Fibroblast of skin of right quadriceps (primary cell): ENCODE measurements at regions not wholly inside any gene's neighbourhood (a gene's known extent, or its start where the extent isn't known, plus 50 kb on each side); places are given as distances from the start of the nearest gene placed in this dataset.

Source experiments
- DNase-seq: peaks from one replicate; pipeline ENCODE4 v3.0.0-alpha.2; 2013

DNA sequence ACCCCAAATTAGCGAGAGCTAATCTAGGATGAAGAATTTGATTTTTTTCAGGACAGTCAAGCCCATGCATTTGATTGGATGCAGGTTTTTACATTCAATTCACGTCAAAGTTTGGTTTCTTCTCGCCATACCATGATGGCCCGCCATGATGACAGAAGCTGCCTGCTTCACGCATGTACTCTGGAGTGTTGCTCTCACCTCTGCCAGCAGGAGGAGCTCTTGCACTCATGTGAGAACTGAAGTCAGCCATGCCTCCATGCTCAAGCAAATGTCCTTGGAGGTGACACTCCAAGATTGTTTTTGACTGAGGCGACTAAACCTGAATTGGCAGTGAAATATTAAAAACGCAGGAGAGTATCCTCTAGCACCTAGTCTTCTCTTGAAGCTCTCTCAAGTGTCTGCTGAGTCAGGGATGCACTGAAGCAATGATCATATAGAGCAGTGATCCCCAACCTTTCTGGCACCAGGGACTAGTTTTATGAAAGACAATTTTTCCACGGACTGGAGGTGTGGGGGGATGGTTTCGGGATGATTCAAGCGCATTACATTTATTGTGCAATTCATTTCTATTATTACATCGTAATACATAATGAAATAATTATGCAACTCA, 120.9 kb downstream of the SAMMSON start:
- peak; percentile 19 for DNase-seq

DNA sequence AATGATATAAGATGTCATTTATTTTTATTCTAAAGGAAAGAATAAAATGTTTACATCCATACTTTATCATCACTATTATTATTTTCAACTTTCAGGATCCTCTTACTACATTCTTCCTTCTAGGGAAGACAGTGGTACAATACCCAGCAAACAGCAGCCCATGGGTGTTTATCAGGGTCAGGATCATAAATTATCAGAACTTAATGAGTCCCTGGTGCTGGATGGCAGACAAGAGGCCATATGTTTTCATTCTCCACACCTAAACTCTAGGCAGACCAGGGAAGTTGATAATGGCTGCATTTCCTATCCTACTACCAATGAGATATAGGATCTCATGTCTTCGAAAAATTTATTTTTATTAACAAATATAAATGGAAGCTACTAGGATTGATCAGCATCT, 127.7 kb downstream of the SAMMSON start:
- DNase-seq, result no peak

DNA sequence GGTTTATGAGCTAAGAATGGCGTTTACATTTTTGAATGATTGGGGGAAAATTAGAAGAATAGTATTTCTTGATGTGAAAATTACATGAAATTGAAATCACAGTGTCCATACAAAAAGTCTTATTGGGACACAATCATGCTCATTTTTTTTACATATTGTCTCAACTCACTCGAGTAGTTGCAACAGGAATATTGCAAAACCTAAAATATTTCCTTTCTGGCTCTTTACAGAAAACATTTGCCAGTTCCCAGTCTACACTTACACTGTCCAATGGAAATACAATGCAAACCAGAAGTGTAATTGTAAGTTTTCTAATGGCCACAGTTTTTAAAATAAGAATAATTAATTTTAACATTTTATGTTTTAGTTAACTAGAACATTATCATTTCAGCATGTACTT, 137.8 kb downstream of the SAMMSON start:
- no peak for DNase-seq

DNA sequence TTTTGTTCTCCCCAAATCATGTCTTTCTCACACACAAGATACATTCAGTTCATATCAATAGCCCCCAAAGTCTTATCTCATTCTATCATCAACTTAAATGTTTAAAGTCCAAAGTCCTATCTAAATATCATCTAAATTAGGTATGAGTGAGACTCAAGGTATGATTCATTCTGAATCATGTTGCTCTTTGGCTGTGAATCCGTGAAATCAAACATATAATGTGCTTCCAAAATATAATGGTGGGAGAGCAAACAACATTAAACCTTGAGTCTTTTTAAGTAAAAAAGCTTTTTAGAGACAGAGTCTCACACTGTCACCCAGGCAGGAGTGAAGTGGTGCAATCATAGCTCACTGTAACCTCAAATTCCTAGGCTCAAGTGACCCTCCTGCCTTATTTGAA, 139.1 kb downstream of the SAMMSON start:
- no peak for DNase-seq
